Hepatocyte (in vitro differentiated cells): ENCODE measurements at regions not wholly inside any gene's neighbourhood (a gene's known extent, or its start where the extent isn't known, plus 50 kb on each side); places are given as distances from the start of the nearest gene placed in this dataset.

Source experiments
- DNase-seq: peaks from one replicate; pipeline ENCODE4 v3.0.0-alpha.2; 2016; ENCODE audit warnings: low spot score
- H2AFZ ChIP-seq: fragments of 200-600 bp; sonication (generic); 2 replicates; pipeline ENCODE4 v1.6.0; 2016; ENCODE audit warnings: antibody characterized with exemption, mild to moderate bottlenecking
- H3K27ac ChIP-seq: fragments of 200-600 bp; sonication (generic); 2 replicates; pipeline ENCODE4 v1.5.1; 2016; ENCODE audit warnings: mild to moderate bottlenecking
- H3K27me3 ChIP-seq: fragments of 200-600 bp; sonication (generic); 2 replicates; pipeline ENCODE4 v1.6.1; 2016
- H3K36me3 ChIP-seq: fragments of 200-600 bp; sonication (generic); replicated peaks from 2 replicates; pipeline ENCODE4 v1.5.1; 2016; ENCODE audit warnings: low read depth; ENCODE audit not compliant: insufficient read depth
- H3K4me1 ChIP-seq: fragments of 200-600 bp; sonication (generic); 2 replicates; pipeline ENCODE4 v1.5.1; 2016; ENCODE audit warnings: mild to moderate bottlenecking, moderate library complexity; ENCODE audit not compliant: insufficient read depth
- H3K4me2 ChIP-seq: fragments of 200-600 bp; sonication (generic); 2 replicates; pipeline ENCODE4 v1.6.0; 2016
- H3K4me3 ChIP-seq: fragments of 200-600 bp; sonication (generic); 2 replicates; pipeline ENCODE4 v1.5.1; 2016; ENCODE audit warnings: mild to moderate bottlenecking
- H3K79me2 ChIP-seq: fragments of 200-600 bp; sonication (generic); 2 replicates; pipeline ENCODE4 v1.6.0; 2017; ENCODE audit warnings: mild to moderate bottlenecking
- H3K9me2 ChIP-seq: fragments of 200-600 bp; sonication (generic); replicated peaks from 2 replicates; pipeline ENCODE4 v1.6.0; 2017; ENCODE audit warnings: mild to moderate bottlenecking; ENCODE audit not compliant: insufficient read depth
- H3K9me3 ChIP-seq: fragments of 200-600 bp; sonication (generic); 2 replicates; pipeline ENCODE4 v1.5.1; 2016; ENCODE audit warnings: low read depth, mild to moderate bottlenecking
- H4K20me1 ChIP-seq: fragments of 200-600 bp; sonication (generic); 2 replicates; pipeline ENCODE4 v1.6.0; 2016; ENCODE audit warnings: mild to moderate bottlenecking; ENCODE audit not compliant: insufficient read depth, poor library complexity, severe bottlenecking
- CTCF ChIP-seq: fragments of 200-600 bp; sonication (generic); IDR thresholded peaks from 2 replicates; pipeline ENCODE4 v1.5.1; 2016; ENCODE audit warnings: antibody characterized with exemption, mild to moderate bottlenecking; ENCODE audit not compliant: poor library complexity
- EZH2 ChIP-seq: fragments of 200-600 bp; sonication (generic); IDR thresholded peaks from 2 replicates; pipeline ENCODE4 v1.6.1; 2016; ENCODE audit warnings: antibody characterized with exemption, mild to moderate bottlenecking, borderline replicate concordance
- EZH2phosphoT487 ChIP-seq: fragments of 200-600 bp; sonication (generic); IDR thresholded peaks from one replicate; pipeline ENCODE4 v1.6.1; 2018; ENCODE audit warnings: antibody characterized with exemption, mild to moderate bottlenecking, low read depth, moderate library complexity; ENCODE audit not compliant: unreplicated experiment, severe bottlenecking
- WGBS: methylation state at CpG from one replicate; pipeline ENCODE4 v1.1.6; 2016; ENCODE audit warnings: low lambda C conversion rate; ENCODE audit errors: missing lambda C conversion rate; 5-methylcytosine and 5-hydroxymethylcytosine counted together

GRCh38 chr3:193052354-193053045 lies 134.8 kb upstream of the MB21D2 start:
- WGBS, result 93% methylated on average over 8 of the region's 8 CpGs
- H2AFZ ChIP-seq, result no peak overlapping the region
- H3K9me2 ChIP-seq, result no peaks in the 10 kb centered on the region

GRCh38 chr3:193053046-193053435 lies 135.4 kb upstream of the MB21D2 start:
- no peaks in the 10 kb centered on the region for H3K27me3 ChIP-seq
- no peaks in the 10 kb centered on the region for H3K79me2 ChIP-seq
- no peaks in the 10 kb centered on the region for H3K9me3 ChIP-seq
- no peak overlapping the region for H2AFZ ChIP-seq
- H3K36me3 ChIP-seq, result no peaks in the 10 kb centered on the region
- H3K4me1 ChIP-seq, result no peaks in the 10 kb centered on the region
- H4K20me1 ChIP-seq, result no peaks in the 10 kb centered on the region
- no peak overlapping the region for H3K27ac ChIP-seq
- no peak overlapping the region for H3K4me2 ChIP-seq
- TF ChIP-seq EZH2phosphoT487 (no peak), EZH2 (no peak), CTCF (no peak)
- no peaks in the 10 kb centered on the region for H3K9me2 ChIP-seq
- DNase-seq, result no peak
- H3K4me3 ChIP-seq, result no peak overlapping the region

More at GRCh38 chr3:193052354-193053045, 134.8 kb upstream of the MB21D2 start:
- H3K36me3 ChIP-seq, result no peaks in the 10 kb centered on the region
- H3K4me1 ChIP-seq, result no peaks in the 10 kb centered on the region
- H3K4me3 ChIP-seq, result no peak overlapping the region
- H3K79me2 ChIP-seq, result no peaks in the 10 kb centered on the region
- no peaks in the 10 kb centered on the region for H3K27me3 ChIP-seq
- no peak for DNase-seq
- no peak overlapping the region for H3K27ac ChIP-seq
- no peaks in the 10 kb centered on the region for H3K9me3 ChIP-seq
- H3K4me2 ChIP-seq, result no peak overlapping the region
- TF ChIP-seq EZH2phosphoT487 (no peak), CTCF (no peak), EZH2 (no peak)
- H4K20me1 ChIP-seq, result no peaks in the 10 kb centered on the region

GRCh38 chr3:193055352-193055751 lies 137.7 kb upstream of the MB21D2 start:
- TF ChIP-seq EZH2phosphoT487 (no peak), EZH2 (no peak), CTCF (no peak)
- Histone ChIP-seq H3K9me2 (no peaks in the 10 kb centered on the region), H3K27ac (no peak overlapping the region), H3K36me3 (no peaks in the 10 kb centered on the region), H3K4me3 (no peak overlapping the region), H3K27me3 (no peaks in the 10 kb centered on the region), H3K9me3 (no peaks in the 10 kb centered on the region), H3K4me1 (no peaks in the 10 kb centered on the region), H3K4me2 (no peak overlapping the region), H4K20me1 (no peaks in the 10 kb centered on the region), H3K79me2 (no peaks in the 10 kb centered on the region), H2AFZ (no peak overlapping the region)
- no peak for DNase-seq
- 77% methylated on average over 10 of the region's 10 CpGs for WGBS

GRCh38 chr3:193057616-193058015 lies 140.0 kb upstream of the MB21D2 start:
- no peak overlapping the region for H2AFZ ChIP-seq
- WGBS, result 36% methylated on average over 2 of the region's 2 CpGs
- no peaks in the 10 kb centered on the region for H3K4me1 ChIP-seq
- H3K36me3 ChIP-seq, result no peaks in the 10 kb centered on the region
- H3K27me3 ChIP-seq, result no peaks in the 10 kb centered on the region
- no peak overlapping the region for H3K4me2 ChIP-seq
- H3K79me2 ChIP-seq, result no peaks in the 10 kb centered on the region
- H3K9me2 ChIP-seq, result no peaks in the 10 kb centered on the region
- no peak overlapping the region for H3K4me3 ChIP-seq
- TF ChIP-seq CTCF (no peak), EZH2phosphoT487 (no peak), EZH2 (no peak)
- DNase-seq, result no peak
- no peak overlapping the region for H3K27ac ChIP-seq
- no peaks in the 10 kb centered on the region for H3K9me3 ChIP-seq
- H4K20me1 ChIP-seq, result no peaks in the 10 kb centered on the region
